SK-N-SH (cell line): ENCODE measurements at regions not wholly inside any gene's neighbourhood (a gene's known extent, or its start where the extent isn't known, plus 50 kb on each side); places are given as distances from the start of the nearest gene placed in this dataset.

ENCODE experiments used
- JUND ChIP-seq: IDR thresholded peaks from 2 replicates; pipeline ENCODE4 v1.4.0; 2012
- NFIC ChIP-seq: IDR thresholded peaks from 2 replicates; pipeline ENCODE4 v1.4.0; 2012; ENCODE audit warnings: borderline replicate concordance
- RAD21 ChIP-seq: IDR thresholded peaks from 2 replicates; pipeline ENCODE4 v1.6.1; 2012; ENCODE audit warnings: mild to moderate bottlenecking, low read length
- SMC3 ChIP-seq: IDR thresholded peaks from 2 replicates; pipeline ENCODE4 v1.6.1; 2012; ENCODE audit warnings: low read depth, low read length, improper control_type of control experiment
- TF ChIP-seq, protein P1 (sequence below): fragments of 200-600 bp; sonication (generic); IDR thresholded peaks from 2 replicates; pipeline ENCODE4 v1.6.1; 2017; ENCODE audit warnings: antibody characterized with exemption, mild to moderate bottlenecking, moderate library complexity
- TF ChIP-seq, protein P2 (sequence below): IDR thresholded peaks from 2 replicates; pipeline ENCODE4 v1.4.0; 2012; ENCODE audit warnings: low read depth, borderline replicate concordance
- TF ChIP-seq, protein P3 (sequence below): IDR thresholded peaks from 2 replicates; pipeline ENCODE4 v1.6.1; 2012; ENCODE audit warnings: mild to moderate bottlenecking, low read depth, low read length, moderate library complexity

DNA sequence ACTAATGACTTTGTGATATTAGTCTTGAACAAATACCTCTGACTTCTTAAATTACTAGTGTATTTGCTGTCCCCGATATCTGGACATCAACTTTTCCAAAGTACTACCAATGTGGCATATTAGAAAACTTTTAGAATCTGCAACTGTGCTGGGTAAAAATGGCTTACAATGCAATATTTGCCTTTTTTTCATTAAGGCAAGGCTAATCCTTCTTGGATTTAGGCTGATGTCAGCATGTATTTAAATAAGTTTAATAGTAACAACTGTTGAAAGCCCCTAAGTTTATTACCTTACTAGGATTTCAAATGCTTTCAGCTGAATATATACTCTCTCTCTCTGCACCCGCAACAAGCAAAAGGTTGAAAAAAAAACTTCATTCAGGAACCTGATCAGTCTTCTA, 1232.3 kb downstream of the REEP3 start:
- TF ChIP-seq NFIC = no peak
- TF ChIP-seq, protein P1, sequence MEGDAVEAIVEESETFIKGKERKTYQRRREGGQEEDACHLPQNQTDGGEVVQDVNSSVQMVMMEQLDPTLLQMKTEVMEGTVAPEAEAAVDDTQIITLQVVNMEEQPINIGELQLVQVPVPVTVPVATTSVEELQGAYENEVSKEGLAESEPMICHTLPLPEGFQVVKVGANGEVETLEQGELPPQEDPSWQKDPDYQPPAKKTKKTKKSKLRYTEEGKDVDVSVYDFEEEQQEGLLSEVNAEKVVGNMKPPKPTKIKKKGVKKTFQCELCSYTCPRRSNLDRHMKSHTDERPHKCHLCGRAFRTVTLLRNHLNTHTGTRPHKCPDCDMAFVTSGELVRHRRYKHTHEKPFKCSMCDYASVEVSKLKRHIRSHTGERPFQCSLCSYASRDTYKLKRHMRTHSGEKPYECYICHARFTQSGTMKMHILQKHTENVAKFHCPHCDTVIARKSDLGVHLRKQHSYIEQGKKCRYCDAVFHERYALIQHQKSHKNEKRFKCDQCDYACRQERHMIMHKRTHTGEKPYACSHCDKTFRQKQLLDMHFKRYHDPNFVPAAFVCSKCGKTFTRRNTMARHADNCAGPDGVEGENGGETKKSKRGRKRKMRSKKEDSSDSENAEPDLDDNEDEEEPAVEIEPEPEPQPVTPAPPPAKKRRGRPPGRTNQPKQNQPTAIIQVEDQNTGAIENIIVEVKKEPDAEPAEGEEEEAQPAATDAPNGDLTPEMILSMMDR = no peak
- TF ChIP-seq SMC3 = no peak
- TF ChIP-seq RAD21 = no peak
- TF ChIP-seq JUND = no peak
- TF ChIP-seq, protein P2, sequence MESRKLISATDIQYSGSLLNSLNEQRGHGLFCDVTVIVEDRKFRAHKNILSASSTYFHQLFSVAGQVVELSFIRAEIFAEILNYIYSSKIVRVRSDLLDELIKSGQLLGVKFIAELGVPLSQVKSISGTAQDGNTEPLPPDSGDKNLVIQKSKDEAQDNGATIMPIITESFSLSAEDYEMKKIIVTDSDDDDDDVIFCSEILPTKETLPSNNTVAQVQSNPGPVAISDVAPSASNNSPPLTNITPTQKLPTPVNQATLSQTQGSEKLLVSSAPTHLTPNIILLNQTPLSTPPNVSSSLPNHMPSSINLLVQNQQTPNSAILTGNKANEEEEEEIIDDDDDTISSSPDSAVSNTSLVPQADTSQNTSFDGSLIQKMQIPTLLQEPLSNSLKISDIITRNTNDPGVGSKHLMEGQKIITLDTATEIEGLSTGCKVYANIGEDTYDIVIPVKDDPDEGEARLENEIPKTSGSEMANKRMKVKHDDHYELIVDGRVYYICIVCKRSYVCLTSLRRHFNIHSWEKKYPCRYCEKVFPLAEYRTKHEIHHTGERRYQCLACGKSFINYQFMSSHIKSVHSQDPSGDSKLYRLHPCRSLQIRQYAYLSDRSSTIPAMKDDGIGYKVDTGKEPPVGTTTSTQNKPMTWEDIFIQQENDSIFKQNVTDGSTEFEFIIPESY = no peak
- TF ChIP-seq, protein P3, sequence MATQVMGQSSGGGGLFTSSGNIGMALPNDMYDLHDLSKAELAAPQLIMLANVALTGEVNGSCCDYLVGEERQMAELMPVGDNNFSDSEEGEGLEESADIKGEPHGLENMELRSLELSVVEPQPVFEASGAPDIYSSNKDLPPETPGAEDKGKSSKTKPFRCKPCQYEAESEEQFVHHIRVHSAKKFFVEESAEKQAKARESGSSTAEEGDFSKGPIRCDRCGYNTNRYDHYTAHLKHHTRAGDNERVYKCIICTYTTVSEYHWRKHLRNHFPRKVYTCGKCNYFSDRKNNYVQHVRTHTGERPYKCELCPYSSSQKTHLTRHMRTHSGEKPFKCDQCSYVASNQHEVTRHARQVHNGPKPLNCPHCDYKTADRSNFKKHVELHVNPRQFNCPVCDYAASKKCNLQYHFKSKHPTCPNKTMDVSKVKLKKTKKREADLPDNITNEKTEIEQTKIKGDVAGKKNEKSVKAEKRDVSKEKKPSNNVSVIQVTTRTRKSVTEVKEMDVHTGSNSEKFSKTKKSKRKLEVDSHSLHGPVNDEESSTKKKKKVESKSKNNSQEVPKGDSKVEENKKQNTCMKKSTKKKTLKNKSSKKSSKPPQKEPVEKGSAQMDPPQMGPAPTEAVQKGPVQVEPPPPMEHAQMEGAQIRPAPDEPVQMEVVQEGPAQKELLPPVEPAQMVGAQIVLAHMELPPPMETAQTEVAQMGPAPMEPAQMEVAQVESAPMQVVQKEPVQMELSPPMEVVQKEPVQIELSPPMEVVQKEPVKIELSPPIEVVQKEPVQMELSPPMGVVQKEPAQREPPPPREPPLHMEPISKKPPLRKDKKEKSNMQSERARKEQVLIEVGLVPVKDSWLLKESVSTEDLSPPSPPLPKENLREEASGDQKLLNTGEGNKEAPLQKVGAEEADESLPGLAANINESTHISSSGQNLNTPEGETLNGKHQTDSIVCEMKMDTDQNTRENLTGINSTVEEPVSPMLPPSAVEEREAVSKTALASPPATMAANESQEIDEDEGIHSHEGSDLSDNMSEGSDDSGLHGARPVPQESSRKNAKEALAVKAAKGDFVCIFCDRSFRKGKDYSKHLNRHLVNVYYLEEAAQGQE = no peak
